Esophagus squamous epithelium (tissue), 4 donors: ENCODE measurements at regions not wholly inside any gene's neighbourhood (a gene's known extent, or its start where the extent isn't known, plus 50 kb on each side); places are given as distances from the start of the nearest gene placed in this dataset.

Experiments
- CTCF ChIP-seq, 6 experiments: fragments of 450-650 bp in 4 of 6; fragments of 200-600 bp in 2 of 6; sonication (generic) in 2 of 6; IDR thresholded peaks; one replicate each; pipeline ENCODE4 v1.5.1; 2016 to 2019; ENCODE audit warnings: antibody characterized with exemption in 6 of 6, mild to moderate bottlenecking in 4 of 6, moderate library complexity in 4 of 6
- POLR2A ChIP-seq, 4 donors: fragments of 450-650 bp; IDR thresholded peaks; one replicate each; pipeline ENCODE4 v1.6.1; 2017; ENCODE audit warnings: antibody characterized with exemption in 4 of 4, mild to moderate bottlenecking in 4 of 4, moderate library complexity in 3 of 4

GRCh38 chr6:4242601-4243000, 107.2 kb upstream of the ECI2 start:
- no peak for TF ChIP-seq CTCF (IDR thresholded peaks at IDR 0.05)
- no peak for TF ChIP-seq POLR2A (IDR thresholded peaks at IDR 0.05)
